HG03378 (cell line): ENCODE measurements at regions not wholly inside any gene's neighbourhood (a gene's known extent, or its start where the extent isn't known, plus 50 kb on each side); places are given as distances from the start of the nearest gene placed in this dataset.

Experiments used
- ATAC-seq: cut with Tn5 transposase; IDR thresholded peaks from one replicate; pipeline ENCODE4 v1.9.1; 2021; ENCODE audit warnings: mild to moderate bottlenecking, moderate library complexity; ENCODE audit not compliant: unreplicated experiment

GRCh38 chr2:226680719-226681118 is 118.9 kb downstream of the IRS1 start:
- no peak for ATAC-seq

- no peak for ATAC-seq
These were observed 120.1 kb downstream of the IRS1 start for GRCh38 chr2:226679389-226680065.

GRCh38 chr2:226678422-226678821 is 121.2 kb downstream of the IRS1 start:
- no peak for ATAC-seq

GRCh38 chr2:226677080-226677479 is 122.5 kb downstream of the IRS1 start:
- no peak for ATAC-seq

GRCh38 chr2:226676618-226677017 is 123.0 kb downstream of the IRS1 start:
- no peak for ATAC-seq

GRCh38 chr2:226674123-226674522 is 125.5 kb downstream of the IRS1 start:
- no peak for ATAC-seq

- no peak for ATAC-seq
These were observed 126.3 kb downstream of the IRS1 start for GRCh38 chr2:226673314-226673723.

GRCh38 chr2:226671141-226671676 is 128.4 kb downstream of the IRS1 start:
- ATAC-seq, result no peak

- ATAC-seq, result peak; percentile 78
These were observed 129.7 kb downstream of the IRS1 start for GRCh38 chr2:226669905-226670304.

- no peak for ATAC-seq
These were observed 130.4 kb downstream of the IRS1 start for GRCh38 chr2:226669249-226669648.

- no peak for ATAC-seq
These were observed 131.9 kb downstream of the IRS1 start for GRCh38 chr2:226667736-226668135.

GRCh38 chr2:226665306-226665831 is 134.3 kb downstream of the IRS1 start:
- ATAC-seq, result no peak

GRCh38 chr2:226664661-226665060 is 135.0 kb downstream of the IRS1 start:
- no peak for ATAC-seq

- ATAC-seq, result no peak
These were observed 135.5 kb downstream of the IRS1 start for GRCh38 chr2:226664140-226664539.

- no peak for ATAC-seq
These were observed 137.7 kb downstream of the IRS1 start for GRCh38 chr2:226661789-226662545.

- ATAC-seq, result no peak
These were observed 139.1 kb downstream of the IRS1 start for GRCh38 chr2:226660526-226660925.

- no peak for ATAC-seq
These were observed 139.5 kb downstream of the IRS1 start for GRCh38 chr2:226660124-226660523.

- no peak for ATAC-seq
These were observed 140.2 kb downstream of the IRS1 start for GRCh38 chr2:226659410-226659809.

GRCh38 chr2:226658555-226658954 is 141.1 kb downstream of the IRS1 start:
- ATAC-seq, result no peak

- ATAC-seq, result no peak
These were observed 142.1 kb downstream of the IRS1 start for GRCh38 chr2:226657340-226658053.

- ATAC-seq, result no peak
These were observed 143.3 kb downstream of the IRS1 start for GRCh38 chr2:226656367-226656766.
